ENCODE measurements at regions not wholly inside any gene's neighbourhood (a gene's known extent, or its start where the extent isn't known, plus 50 kb on each side); places are given as distances from the start of the nearest gene placed in this dataset.
"Not testable (repeated sequence)": the region's sequence is repeated elsewhere in the genome, so short reads cannot be mapped to it uniquely, and the experiment has no call there.

- DNase-seq (ENCODE audit: low read depth, low spot score) = no peak
These were observed 55.5 kb downstream of the PRR15 start for GRCh38 chr7:29619111-29619510.

- no peak for DNase-seq (ENCODE audit: low read depth, low spot score)
These were observed 56.4 kb downstream of the PRR15 start for GRCh38 chr7:29619848-29620555.

- DNase-seq (ENCODE audit: low read depth, low spot score) = no peak
These were observed 56.9 kb downstream of the PRR15 start for GRCh38 chr7:29620556-29620930.

GRCh38 chr7:29622335-29623265 lies 59.0 kb downstream of the PRR15 start:
- DNase-seq (ENCODE audit: low read depth, low spot score) = no peak

- DNase-seq (ENCODE audit: low read depth, low spot score) = no peak
These were observed 60.3 kb downstream of the PRR15 start for GRCh38 chr7:29623973-29624372.

- no peak for DNase-seq (ENCODE audit: low read depth, low spot score)
These were observed 63.1 kb downstream of the PRR15 start for GRCh38 chr7:29626730-29627129.

- no peak for DNase-seq (ENCODE audit: low read depth, low spot score)
These were observed 64.0 kb downstream of the PRR15 start for GRCh38 chr7:29627631-29628030.

- DNase-seq (ENCODE audit: low read depth, low spot score) = no peak
These were observed 65.9 kb downstream of the PRR15 start for GRCh38 chr7:29629507-29629906.

GRCh38 chr7:29635067-29636008 lies 71.7 kb downstream of the PRR15 start:
- not testable (repeated sequence) for DNase-seq (ENCODE audit: low read depth, low spot score)

GRCh38 chr7:29636009-29636351 lies 72.3 kb downstream of the PRR15 start:
- DNase-seq (ENCODE audit: low read depth, low spot score) = no peak

- no peak for DNase-seq (ENCODE audit: low read depth, low spot score)
These were observed 73.7 kb downstream of the PRR15 start for GRCh38 chr7:29637374-29637773.

GRCh38 chr7:29638841-29639240 lies 75.2 kb downstream of the PRR15 start:
- DNase-seq (ENCODE audit: low read depth, low spot score) = not testable (repeated sequence)

GRCh38 chr7:29639386-29639785 lies 75.8 kb downstream of the PRR15 start:
- DNase-seq (ENCODE audit: low read depth, low spot score) = no peak

GRCh38 chr7:29639886-29640595 lies 76.4 kb downstream of the PRR15 start:
- DNase-seq (ENCODE audit: low read depth, low spot score) = no peak

- no peak for DNase-seq (ENCODE audit: low read depth, low spot score)
These were observed 78.0 kb downstream of the PRR15 start for GRCh38 chr7:29641651-29642050.

- no peak for DNase-seq (ENCODE audit: low read depth, low spot score)
These were observed 79.0 kb downstream of the PRR15 start for GRCh38 chr7:29642494-29643155.

GRCh38 chr7:29646116-29646515 lies 82.5 kb downstream of the PRR15 start:
- not testable (repeated sequence) for DNase-seq (ENCODE audit: low read depth, low spot score)

GRCh38 chr7:29647020-29647654 lies 83.5 kb downstream of the PRR15 start:
- DNase-seq (ENCODE audit: low read depth, low spot score) = no peak

- DNase-seq (ENCODE audit: low read depth, low spot score) = not testable (repeated sequence)
These were observed 84.1 kb downstream of the PRR15 start for GRCh38 chr7:29647691-29648210.
